GM19025 (cell line): ENCODE measurements at regions not wholly inside any gene's neighbourhood (a gene's known extent, or its start where the extent isn't known, plus 50 kb on each side); places are given as distances from the start of the nearest gene placed in this dataset.
"Not testable (repeated sequence)": the region's sequence is repeated elsewhere in the genome, so short reads cannot be mapped to it uniquely, and the experiment has no call there.

Source experiments
- ATAC-seq: cut with Tn5 transposase; IDR thresholded peaks from one replicate; pipeline ENCODE4 v1.9.1; 2021; ENCODE audit warnings: mild to moderate bottlenecking, low read depth, moderate library complexity; ENCODE audit not compliant: unreplicated experiment

GRCh38 chr7:112939574-112940313, 146.9 kb downstream of the GPR85 start:
- peak; percentile 98 for ATAC-seq

GRCh38 chr7:112938863-112939573, 147.6 kb downstream of the GPR85 start:
- ATAC-seq = no peak

GRCh38 chr7:112937651-112938415, 147.6 kb upstream of the TMEM168 start:
- ATAC-seq = no peak

DNA sequence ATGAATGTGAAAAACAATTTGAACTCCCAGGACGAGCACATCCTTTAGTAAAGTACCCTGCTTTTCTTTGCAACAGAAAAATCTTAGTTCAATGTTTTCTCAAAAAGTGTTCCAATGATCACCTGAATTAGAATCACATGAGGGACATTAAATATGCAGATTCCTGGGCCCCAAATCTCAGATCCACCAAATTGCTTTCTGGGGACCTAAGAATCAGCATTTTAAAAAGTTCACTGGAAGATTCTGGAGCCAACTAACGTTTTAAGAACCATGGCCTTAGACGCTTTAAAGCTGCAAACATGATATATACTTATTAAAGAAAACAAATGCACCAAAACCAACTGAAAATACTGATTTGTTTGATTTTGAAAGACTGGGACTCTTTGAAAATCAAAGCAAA, 143.4 kb upstream of the TMEM168 start:
- ATAC-seq = no peak

DNA sequence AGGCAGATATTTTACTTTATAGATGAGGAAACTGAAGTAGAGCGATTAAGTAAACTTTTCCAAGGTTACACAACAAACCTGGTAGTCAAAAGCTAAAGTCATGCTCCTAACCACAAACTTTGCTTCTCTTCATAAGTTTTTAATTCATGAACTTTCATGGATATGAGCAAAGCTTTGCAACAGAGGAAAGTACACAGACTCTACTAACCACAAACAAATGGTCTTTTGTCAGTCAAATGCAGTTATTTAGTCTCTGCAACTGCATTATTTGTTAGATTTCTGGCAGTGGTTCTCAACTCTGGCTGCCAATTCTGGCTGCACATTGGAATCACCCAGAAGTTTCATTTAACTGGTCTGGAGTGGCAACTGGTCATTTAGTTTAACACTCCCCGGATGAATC, 140.6 kb upstream of the TMEM168 start:
- no peak for ATAC-seq

- ATAC-seq = no peak
Measured at GRCh38 chr7:112929421-112929820, 139.2 kb upstream of the TMEM168 start.

GRCh38 chr7:112926018-112926417, 135.8 kb upstream of the TMEM168 start:
- ATAC-seq = no peak

- not testable (repeated sequence) for ATAC-seq
Measured at GRCh38 chr7:112922546-112922945, 132.4 kb upstream of the TMEM168 start.

GRCh38 chr7:112916431-112916830, 126.2 kb upstream of the TMEM168 start:
- ATAC-seq = not testable (repeated sequence)

DNA sequence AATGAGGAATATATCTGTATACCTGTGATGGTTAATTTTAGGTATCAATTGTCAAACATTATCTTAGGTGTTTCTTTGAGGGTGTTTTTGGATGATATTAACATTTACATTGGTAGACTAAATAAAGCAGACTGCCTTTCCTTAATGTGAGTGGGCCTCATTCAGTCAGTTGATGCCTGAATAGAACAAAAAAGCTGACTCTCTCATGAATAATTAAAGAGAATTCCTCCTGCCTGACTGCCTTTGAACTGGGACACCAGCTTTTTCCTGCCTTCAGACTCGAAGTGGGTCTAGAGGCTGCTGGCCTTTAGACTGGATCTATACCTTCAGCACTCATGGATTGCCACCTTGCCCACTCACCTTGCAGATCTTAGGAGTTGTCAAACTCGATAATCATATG, 117.9 kb upstream of the TMEM168 start:
- ATAC-seq = no peak

- ATAC-seq = no peak
Measured at GRCh38 chr7:112907658-112908057, 117.5 kb upstream of the TMEM168 start.

DNA sequence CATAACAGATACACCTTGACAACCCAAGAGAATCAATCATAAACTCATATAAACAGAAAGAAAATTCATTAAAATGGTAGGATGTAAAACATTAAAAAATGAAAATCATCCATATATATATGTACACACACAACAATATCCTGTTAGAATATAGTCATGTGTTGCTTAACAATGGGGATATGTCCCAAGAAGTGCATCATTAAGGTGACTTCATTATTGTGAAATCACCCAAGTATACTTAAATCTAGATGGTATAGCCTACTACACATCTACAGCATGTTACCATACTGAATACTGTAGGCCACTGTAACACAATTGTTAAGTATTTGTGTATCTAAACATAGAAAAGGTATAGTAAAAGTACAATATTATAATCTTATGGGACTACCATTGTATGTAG, 115.8 kb upstream of the TMEM168 start:
- no peak for ATAC-seq

- no peak for ATAC-seq
Measured at GRCh38 chr7:112905413-112905812, 115.2 kb upstream of the TMEM168 start.

DNA sequence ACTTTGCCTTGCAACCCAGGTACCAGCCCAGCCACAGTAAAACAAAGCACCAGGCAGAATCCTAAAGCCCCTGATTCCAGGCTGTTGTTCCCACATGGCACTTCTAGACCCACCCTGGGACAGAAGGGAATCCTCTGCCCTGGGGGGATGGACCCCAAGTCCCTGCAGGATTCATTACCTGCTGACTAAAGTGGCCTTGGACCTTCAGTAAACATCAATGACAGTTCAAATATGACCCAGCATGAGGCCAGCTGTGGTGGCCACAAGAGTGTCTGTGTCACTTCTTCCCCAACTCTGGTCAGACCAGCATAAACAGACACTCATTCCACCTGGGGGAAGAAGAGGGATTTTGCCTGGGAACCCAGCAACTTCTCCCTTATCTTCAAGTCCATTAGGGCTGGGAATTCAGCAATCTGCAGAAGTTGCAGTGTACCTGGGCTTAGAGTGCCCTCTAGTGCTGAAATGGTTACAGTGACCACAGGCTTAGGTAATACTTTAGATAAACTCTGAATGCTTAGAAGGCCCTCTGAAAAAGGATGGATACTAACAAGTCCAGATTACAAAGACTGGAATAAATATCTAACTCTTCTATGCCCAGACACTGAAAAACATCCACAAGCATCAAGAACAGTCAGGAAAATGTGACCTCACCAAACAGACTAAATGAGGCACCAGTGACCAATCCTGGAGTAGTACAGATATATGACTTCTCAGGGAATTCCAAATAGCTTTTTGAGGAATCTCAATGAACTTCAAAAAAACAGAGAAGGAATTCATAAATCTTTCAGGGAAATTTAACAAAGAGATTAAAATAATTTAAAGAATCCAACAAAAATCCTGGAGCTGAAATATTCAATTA, 108.5 kb upstream of the TMEM168 start:
- peak; percentile 78 for ATAC-seq

GRCh38 chr7:112897839-112898431, 107.7 kb upstream of the TMEM168 start:
- ATAC-seq = no peak

DNA sequence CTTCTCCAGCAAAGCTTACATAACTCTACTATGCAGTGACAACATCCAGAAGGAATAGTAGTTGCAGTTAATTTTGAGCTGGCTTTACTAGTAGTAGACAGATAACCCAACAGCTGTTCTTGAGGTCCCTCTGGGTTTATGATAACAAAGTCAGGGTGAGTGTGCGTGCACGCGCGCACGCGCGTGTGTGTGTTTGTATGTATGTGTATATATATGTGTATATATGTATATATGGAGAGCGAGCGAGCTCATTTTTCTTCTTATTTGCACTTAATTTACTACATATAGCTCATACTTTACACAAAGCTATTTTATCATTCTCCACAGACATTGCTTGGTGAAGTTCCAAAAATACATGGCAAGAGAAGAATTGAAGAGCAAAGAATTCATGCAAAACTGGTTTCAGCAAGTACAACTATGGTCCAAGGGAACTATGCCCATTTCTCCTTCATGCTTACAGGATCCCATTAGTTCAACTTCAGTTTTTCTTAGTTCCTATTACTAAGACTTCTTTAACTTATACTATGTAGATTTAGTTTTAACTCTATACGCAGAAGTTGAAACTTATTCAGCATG, 105.9 kb upstream of the TMEM168 start:
- no peak for ATAC-seq

- ATAC-seq = no peak
Measured at GRCh38 chr7:112892263-112892662, 102.1 kb upstream of the TMEM168 start.

DNA sequence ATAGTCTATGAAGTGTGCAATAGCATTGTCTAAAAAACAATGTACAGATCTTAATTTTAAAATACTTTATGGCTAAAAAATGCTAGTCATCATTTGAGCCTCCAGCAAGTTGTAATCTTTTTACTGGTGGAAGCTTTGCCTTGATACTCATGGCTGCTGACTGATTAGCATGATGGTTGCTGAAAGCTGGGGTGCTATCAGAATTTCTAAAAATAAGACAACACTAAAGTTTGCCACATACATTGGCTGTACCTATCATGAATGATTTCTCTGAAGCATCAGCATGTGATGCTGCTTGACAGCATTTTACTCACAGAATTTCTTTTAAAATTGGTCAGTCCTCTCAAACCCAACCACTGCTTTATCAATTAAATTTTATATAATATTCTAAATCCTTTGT, 101.5 kb upstream of the TMEM168 start:
- ATAC-seq = no peak

DNA sequence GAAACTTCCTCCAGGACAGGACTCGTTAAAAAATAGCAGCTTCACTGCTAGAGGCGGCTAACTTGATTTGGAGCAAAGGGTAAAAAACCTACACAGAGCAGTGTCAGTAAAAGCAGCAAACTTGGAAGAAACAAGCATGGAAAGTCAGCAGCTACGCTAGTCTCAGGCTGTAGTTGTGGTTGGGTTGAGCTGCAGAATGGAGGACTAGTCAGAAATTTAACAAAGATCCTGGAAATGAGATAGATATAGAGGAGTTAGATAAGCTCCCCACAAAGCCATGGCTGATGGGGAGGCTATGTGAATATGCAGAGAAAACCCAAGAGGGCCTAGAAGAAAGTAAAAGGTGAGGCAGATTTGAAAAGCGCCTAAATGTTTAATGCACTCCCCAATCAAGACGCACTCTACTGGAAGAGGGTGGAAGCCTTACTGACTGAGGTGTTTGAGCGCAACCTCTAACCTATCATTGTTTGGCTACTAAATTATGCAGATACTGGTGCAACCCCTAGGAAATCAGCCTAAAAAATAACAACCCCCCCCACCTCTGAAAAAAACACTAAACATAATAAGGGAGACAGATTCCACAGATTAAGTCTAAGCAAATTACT, 99.7 kb upstream of the TMEM168 start:
- ATAC-seq = no peak
